ENCODE measurements at regions not wholly inside any gene's neighbourhood (a gene's known extent, or its start where the extent isn't known, plus 50 kb on each side); places are given as distances from the start of the nearest gene placed in this dataset.

- POLR2A ChIA-PET: no interaction called here
- CTCF ChIA-PET: interaction anchor here (1.1 kb wide), 1 partner anchor 39 kb away, joined by 3 read pairs; no protein-coding TSS in a partner anchor
- TF ChIP-seq CTCF (IDR thresholded peaks at IDR 0.05; ENCODE audit: control extremely low read depth, extremely low read depth, low read depth, missing control alignments): no peak
- no peak for DNase-seq (ENCODE audit: extremely low spot score)
These were observed 107.6 kb upstream of the MED13 start for GRCh38 chr17:62172492-62173291.

DNA sequence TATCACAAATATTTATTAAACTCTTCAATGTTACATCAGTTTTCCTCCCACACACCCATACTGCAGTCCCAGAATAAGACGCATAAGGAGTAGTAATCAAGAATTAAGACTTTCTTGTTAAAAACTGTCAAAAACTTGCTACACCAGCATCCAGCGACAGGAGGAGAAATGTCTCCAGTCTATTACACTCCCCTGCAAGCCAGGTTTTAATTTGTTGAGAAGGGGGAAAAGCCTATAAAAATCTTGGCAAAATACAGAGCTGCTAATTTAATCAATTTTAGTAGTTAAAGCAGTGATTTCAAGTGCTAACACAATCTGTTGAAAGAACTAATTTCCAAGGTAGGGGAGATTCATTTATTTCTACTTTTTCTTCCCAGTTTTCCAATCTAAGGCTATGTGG lies 102.0 kb upstream of the MED13 start:
- TF ChIP-seq CTCF (IDR thresholded peaks at IDR 0.05; ENCODE audit: control extremely low read depth, extremely low read depth, low read depth, missing control alignments): no peak
- ChIA-PET POLR2A (no interaction called here), CTCF (interaction anchor here (1.1 kb wide), 1 partner anchor 14 kb away, joined by 4 read pairs; no protein-coding TSS in a partner anchor)
- no peak for DNase-seq (ENCODE audit: extremely low spot score)

DNA sequence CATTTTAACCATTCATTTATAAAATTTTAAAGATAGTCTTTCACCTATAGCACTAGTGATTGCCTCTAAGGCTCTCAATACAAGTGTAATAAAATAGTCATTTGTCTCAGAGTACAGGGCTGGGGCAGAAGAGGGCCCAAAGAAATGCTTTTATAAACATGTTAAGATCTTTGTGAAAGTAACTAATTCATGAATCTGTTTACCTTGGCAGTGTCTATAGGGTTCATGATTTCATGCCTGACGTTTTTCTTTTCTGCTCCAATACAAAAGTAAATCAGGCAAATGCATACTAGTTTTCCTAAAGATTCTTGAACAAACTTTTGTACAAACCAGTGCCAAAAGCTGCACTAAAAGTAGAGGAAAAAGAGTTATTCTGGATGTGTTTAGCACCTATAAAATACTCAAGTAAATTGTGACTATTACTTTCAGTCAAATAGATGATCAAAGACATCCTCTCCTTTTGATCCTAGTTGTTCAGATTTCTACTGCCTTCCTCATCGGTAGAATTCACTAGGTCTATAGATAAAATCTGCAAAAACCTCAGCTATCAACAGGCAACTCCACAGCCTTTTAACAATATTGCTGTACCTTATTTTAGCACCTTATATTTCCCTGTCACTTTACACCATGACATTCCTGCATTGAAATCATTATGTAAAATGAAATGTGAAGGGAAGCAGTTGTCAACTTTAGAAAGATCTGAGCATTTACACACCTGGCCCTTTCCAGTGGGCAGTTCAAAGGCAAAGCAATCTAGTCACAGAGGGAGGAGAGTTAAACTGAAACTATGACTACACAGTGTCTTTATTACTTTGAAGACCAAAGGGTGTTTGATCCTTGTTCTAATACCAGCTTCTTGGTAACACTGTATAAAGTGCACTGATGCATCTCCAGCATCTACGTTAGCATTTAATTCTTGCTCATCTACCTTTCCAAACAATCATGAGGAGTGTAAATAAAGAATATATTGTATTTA lies 100.0 kb upstream of the MED13 start:
- peak; percentile 50 for DNase-seq (ENCODE audit: extremely low spot score)
- ChIA-PET CTCF (no interaction called here), POLR2A (no interaction called here)
- TF ChIP-seq CTCF (IDR thresholded peaks at IDR 0.05; ENCODE audit: control extremely low read depth, extremely low read depth, low read depth, missing control alignments): no peak

GRCh38 chr17:62163847-62164246 lies 98.8 kb upstream of the MED13 start:
- ChIA-PET POLR2A (no interaction called here), CTCF (interaction anchor here (1.0 kb wide), 1 partner anchor 15 kb away, joined by 3 read pairs; no protein-coding TSS in a partner anchor)
- no peak for DNase-seq (ENCODE audit: extremely low spot score)
- TF ChIP-seq CTCF (IDR thresholded peaks at IDR 0.05; ENCODE audit: control extremely low read depth, extremely low read depth, low read depth, missing control alignments): no peak

DNA sequence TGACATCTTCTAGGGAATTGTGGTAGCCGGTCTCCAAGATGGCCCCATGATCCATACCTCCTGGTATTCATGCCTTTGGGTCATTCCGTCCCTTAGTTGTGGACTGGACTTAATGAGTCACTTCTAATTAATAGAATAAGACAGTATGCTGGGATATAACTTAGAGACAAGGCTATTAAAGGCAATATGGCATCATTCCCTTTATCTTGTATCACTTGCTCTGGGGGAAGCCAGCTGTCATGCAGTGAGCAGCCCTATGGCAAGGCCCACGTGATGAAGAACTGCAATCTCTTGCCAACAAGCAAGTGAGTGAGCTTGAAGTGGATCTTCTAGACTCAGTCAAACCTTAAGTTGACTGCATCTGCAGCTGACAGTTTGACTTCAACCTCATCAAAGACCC lies 97.8 kb upstream of the MED13 start:
- ChIA-PET POLR2A (no interaction called here), CTCF (interaction anchor here (1.0 kb wide), 1 partner anchor 16 kb away, joined by 3 read pairs; no protein-coding TSS in a partner anchor)
- TF ChIP-seq CTCF (IDR thresholded peaks at IDR 0.05; ENCODE audit: control extremely low read depth, extremely low read depth, low read depth, missing control alignments): no peak
- no peak for DNase-seq (ENCODE audit: extremely low spot score)

GRCh38 chr17:62161405-62162148 lies 96.5 kb upstream of the MED13 start:
- no peak for DNase-seq (ENCODE audit: extremely low spot score)
- CTCF ChIA-PET: interaction anchor here (1.7 kb wide), 1 partner anchor 10 kb away, joined by 4 read pairs; no protein-coding TSS in a partner anchor
- POLR2A ChIA-PET: interaction anchor here (0.6 kb wide), 1 partner anchor 27 kb away, joined by 11 read pairs; no protein-coding TSS in a partner anchor
- no peak for TF ChIP-seq CTCF (IDR thresholded peaks at IDR 0.05; ENCODE audit: control extremely low read depth, extremely low read depth, low read depth, missing control alignments)

All from GM10248 (cell line).